ENCODE measurements at regions not wholly inside any gene's neighbourhood (a gene's known extent, or its start where the extent isn't known, plus 50 kb on each side); places are given as distances from the start of the nearest gene placed in this dataset.
"Not testable (repeated sequence)": the region's sequence is repeated elsewhere in the genome, so short reads cannot be mapped to it uniquely, and the experiment has no call there.

- TF ChIP-seq, protein P1, sequence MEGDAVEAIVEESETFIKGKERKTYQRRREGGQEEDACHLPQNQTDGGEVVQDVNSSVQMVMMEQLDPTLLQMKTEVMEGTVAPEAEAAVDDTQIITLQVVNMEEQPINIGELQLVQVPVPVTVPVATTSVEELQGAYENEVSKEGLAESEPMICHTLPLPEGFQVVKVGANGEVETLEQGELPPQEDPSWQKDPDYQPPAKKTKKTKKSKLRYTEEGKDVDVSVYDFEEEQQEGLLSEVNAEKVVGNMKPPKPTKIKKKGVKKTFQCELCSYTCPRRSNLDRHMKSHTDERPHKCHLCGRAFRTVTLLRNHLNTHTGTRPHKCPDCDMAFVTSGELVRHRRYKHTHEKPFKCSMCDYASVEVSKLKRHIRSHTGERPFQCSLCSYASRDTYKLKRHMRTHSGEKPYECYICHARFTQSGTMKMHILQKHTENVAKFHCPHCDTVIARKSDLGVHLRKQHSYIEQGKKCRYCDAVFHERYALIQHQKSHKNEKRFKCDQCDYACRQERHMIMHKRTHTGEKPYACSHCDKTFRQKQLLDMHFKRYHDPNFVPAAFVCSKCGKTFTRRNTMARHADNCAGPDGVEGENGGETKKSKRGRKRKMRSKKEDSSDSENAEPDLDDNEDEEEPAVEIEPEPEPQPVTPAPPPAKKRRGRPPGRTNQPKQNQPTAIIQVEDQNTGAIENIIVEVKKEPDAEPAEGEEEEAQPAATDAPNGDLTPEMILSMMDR (IDR thresholded peaks at IDR 0.05), result no peak
- ATAC-seq (ENCODE audit: low FRiP score) (no peak), DNase-seq (ENCODE audit: low spot score) (no peak)
These were observed 217.6 kb downstream of the ANKRD30B start for GRCh38 chr18:14965553-14965952.

- not testable (repeated sequence) for ATAC-seq (ENCODE audit: low FRiP score); DNase-seq (ENCODE audit: low spot score)
These were observed 219.3 kb downstream of the ANKRD30B start for GRCh38 chr18:14967246-14967645.

DNA sequence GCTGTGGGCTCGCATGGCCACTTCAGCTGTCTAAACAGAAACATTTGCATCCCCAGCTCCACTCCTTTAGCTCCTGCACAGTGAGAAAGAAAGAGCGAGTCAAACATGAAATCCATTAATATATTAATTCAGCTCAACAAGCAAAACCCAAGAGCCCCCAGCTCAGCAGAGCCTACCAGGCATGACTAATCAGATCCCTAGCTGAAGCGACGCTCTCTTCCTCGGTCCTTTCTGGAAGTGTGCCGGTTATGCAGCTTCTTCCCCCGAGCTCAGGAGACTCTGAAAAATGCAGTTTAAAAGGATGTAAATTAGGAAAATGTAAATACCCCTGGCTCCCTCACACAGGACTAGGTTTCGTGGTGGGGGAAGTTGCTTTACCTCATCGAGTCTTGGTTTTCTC is 221.5 kb downstream of the ANKRD30B start:
- DNase-seq (ENCODE audit: low spot score) (no peak), ATAC-seq (ENCODE audit: low FRiP score) (no peak)
- TF ChIP-seq, protein P1 (IDR thresholded peaks at IDR 0.05), result no peak

- TF ChIP-seq, protein P1 (IDR thresholded peaks at IDR 0.05), result no peak
- no peak for DNase-seq (ENCODE audit: low spot score)
- ATAC-seq (ENCODE audit: low FRiP score), result no peak
These were observed 222.1 kb downstream of the ANKRD30B start for GRCh38 chr18:14970027-14970426.

GRCh38 chr18:14971461-14972185 is 223.7 kb downstream of the ANKRD30B start:
- TF ChIP-seq, protein P1 (IDR thresholded peaks at IDR 0.05), result no peak
- no peak for ATAC-seq (ENCODE audit: low FRiP score)
- DNase-seq (ENCODE audit: low spot score), result no peak

DNA sequence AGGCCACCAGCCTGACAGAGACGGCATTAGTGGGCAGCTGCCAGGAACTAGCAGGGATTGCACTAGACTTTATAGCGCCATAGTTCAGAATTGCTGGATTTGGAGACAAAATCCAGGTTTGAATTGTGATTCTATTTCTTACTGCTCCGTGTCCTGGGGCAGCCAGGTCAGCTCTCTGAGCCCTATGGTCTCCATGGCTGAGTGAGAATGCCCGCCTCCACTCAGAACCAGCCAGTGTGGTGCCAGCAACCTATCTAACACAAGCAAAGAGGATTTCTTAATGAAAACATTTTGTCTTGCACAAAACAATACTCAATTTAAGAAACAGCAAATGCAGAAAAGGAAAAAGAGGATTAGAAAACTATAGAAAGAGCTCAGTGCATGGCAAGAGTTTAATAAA is 225.4 kb downstream of the ANKRD30B start:
- not testable (repeated sequence) for DNase-seq (ENCODE audit: low spot score); ATAC-seq (ENCODE audit: low FRiP score)

DNA sequence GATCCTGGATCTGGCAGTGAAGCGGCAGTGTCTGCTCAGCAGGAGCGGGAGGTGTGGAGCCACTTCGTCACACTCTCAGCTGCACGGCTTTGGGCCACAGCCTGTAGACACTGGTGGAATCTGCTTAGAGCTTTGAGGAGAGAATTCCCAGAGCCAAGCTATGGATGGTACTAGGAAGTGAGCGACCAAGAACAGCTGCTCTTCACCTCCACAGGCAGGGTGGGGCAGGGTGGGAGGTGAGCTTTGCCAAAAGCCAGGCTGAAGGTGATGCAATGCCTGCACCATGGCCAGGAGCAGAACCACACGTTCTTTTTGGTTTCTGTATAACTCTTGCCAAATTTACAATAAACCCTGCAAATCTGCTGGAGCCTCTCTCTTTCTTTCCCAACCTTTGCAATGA is 226.1 kb downstream of the ANKRD30B start:
- ATAC-seq (ENCODE audit: low FRiP score), result no peak
- TF ChIP-seq, protein P1 (IDR thresholded peaks at IDR 0.05), result no peak
- DNase-seq (ENCODE audit: low spot score), result no peak

GRCh38 chr18:14974576-14974975 is 226.6 kb downstream of the ANKRD30B start:
- TF ChIP-seq, protein P1 (IDR thresholded peaks at IDR 0.05), result no peak
- no peak for DNase-seq (ENCODE audit: low spot score)
- ATAC-seq (ENCODE audit: low FRiP score), result no peak
